ENCODE measurements at regions not wholly inside any gene's neighbourhood (a gene's known extent, or its start where the extent isn't known, plus 50 kb on each side); places are given as distances from the start of the nearest gene placed in this dataset.

DNA sequence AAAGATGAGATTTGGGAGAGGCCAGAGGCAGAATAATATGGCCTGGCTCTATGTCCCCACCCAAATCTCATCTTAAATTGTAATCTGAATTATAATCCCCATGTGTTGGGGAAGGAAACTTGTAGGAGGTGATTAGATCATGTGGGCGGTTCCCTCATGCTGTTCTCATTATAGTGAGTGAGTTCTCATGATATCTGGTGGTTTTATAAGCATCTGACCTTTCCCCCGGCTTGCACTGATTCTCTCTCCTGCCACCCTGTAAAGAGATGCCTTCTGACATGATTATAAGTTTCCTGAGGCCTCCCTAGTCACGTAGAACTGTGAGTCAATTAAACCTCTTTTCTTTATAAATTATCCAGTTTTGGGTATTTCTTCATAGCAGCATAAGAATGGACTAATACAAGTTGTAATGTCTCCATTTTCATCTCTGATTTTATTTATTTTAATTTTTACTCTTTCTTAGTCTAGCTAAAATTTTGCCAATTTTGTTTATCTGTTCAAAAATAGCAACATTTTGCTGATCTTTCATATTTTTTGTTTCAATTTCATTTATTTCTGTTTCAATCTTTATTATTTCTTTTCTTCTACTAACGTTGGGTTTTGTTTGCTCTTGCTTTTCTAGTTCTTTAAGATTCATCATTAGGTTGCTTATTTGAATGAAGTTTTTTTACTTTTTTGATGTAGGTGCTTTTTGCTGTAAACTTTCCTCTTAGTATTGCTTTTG is 67.0 kb upstream of the ZRANB2 start:
- no peaks in the 10 kb centered on the region for H4K20me1 ChIP-seq (ENCODE audit: insufficient read depth, low read length)
- H2AFZ ChIP-seq (ENCODE audit: low read length): no peak overlapping the region
- no peaks in the 10 kb centered on the region for H3K4me1 ChIP-seq (ENCODE audit: insufficient read depth, low read length)
- no peaks in the 10 kb centered on the region for H3K27me3 ChIP-seq (ENCODE audit: insufficient read depth, low read length)
- no peak overlapping the region for H3K27ac ChIP-seq (ENCODE audit: low read depth, low read length)
- H3K4me3 ChIP-seq (ENCODE audit: insufficient read depth, low read length): no peak overlapping the region
- TF ChIP-seq, protein P1, sequence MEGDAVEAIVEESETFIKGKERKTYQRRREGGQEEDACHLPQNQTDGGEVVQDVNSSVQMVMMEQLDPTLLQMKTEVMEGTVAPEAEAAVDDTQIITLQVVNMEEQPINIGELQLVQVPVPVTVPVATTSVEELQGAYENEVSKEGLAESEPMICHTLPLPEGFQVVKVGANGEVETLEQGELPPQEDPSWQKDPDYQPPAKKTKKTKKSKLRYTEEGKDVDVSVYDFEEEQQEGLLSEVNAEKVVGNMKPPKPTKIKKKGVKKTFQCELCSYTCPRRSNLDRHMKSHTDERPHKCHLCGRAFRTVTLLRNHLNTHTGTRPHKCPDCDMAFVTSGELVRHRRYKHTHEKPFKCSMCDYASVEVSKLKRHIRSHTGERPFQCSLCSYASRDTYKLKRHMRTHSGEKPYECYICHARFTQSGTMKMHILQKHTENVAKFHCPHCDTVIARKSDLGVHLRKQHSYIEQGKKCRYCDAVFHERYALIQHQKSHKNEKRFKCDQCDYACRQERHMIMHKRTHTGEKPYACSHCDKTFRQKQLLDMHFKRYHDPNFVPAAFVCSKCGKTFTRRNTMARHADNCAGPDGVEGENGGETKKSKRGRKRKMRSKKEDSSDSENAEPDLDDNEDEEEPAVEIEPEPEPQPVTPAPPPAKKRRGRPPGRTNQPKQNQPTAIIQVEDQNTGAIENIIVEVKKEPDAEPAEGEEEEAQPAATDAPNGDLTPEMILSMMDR (IDR thresholded peaks at IDR 0.05; ENCODE audit: extremely low read depth, low read depth, low read length): no peak
- no peaks in the 10 kb centered on the region for H3K9me3 ChIP-seq (ENCODE audit: low read depth, low read length)
- H3K79me2 ChIP-seq (ENCODE audit: insufficient read depth, low read length): no peaks in the 10 kb centered on the region
- no peak overlapping the region for H3K4me2 ChIP-seq (ENCODE audit: insufficient read depth, low read length)
- DNase-seq (ENCODE audit: insufficient read length, low spot score, missing footprints): no peak
- no peaks in the 10 kb centered on the region for H3K36me3 ChIP-seq (ENCODE audit: insufficient read depth, low read length)

DNA sequence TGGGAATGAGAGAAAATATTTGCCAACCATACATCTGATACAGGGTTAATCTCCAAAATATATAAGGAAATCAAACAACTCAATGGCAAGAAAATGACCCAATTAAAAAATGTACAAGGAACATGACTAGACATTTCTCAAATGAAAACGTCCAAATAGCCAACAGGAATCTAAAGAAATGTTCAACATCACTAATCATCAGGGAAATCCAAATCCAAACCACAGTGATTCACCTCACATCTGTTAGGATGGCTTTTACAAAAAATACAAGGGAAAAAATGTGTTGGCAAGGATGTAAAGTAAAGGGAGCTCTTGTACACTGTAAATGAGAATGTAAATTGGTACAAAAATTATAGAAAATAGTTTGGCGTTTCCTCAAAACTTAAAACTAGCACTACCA is 54.7 kb upstream of the ZRANB2 start:
- TF ChIP-seq, protein P1 (IDR thresholded peaks at IDR 0.05; ENCODE audit: extremely low read depth, low read depth, low read length): no peak

More for the DNA sequence above, 54.7 kb upstream of the ZRANB2 start:
- Histone ChIP-seq H3K4me1 (ENCODE audit: insufficient read depth, low read length) (no peaks in the 10 kb centered on the region), H3K36me3 (ENCODE audit: insufficient read depth, low read length) (no peaks in the 10 kb centered on the region), H2AFZ (ENCODE audit: low read length) (no peak overlapping the region), H3K27me3 (ENCODE audit: insufficient read depth, low read length) (no peaks in the 10 kb centered on the region), H4K20me1 (ENCODE audit: insufficient read depth, low read length) (no peaks in the 10 kb centered on the region), H3K79me2 (ENCODE audit: insufficient read depth, low read length) (no peaks in the 10 kb centered on the region), H3K4me2 (ENCODE audit: insufficient read depth, low read length) (no peak overlapping the region), H3K4me3 (ENCODE audit: insufficient read depth, low read length) (no peak overlapping the region), H3K9me3 (ENCODE audit: low read depth, low read length) (no peaks in the 10 kb centered on the region), H3K27ac (ENCODE audit: low read depth, low read length) (no peak overlapping the region)
- DNase-seq (ENCODE audit: insufficient read length, low spot score, missing footprints): no peak
